HG03139 (cell line): ENCODE measurements at regions not wholly inside any gene's neighbourhood (a gene's known extent, or its start where the extent isn't known, plus 50 kb on each side); places are given as distances from the start of the nearest gene placed in this dataset.
"Not testable (repeated sequence)": the region's sequence is repeated elsewhere in the genome, so short reads cannot be mapped to it uniquely, and the experiment has no call there.

ENCODE experiments used
- ATAC-seq: cut with Tn5 transposase; IDR thresholded peaks from one replicate; pipeline ENCODE4 v1.9.1; 2021; ENCODE audit not compliant: unreplicated experiment

- no peak for ATAC-seq
Observed at GRCh38 chr9:99472240-99472915, 250.3 kb downstream of the SEC61B start.

GRCh38 chr9:99472916-99473245, 250.8 kb downstream of the SEC61B start:
- no peak for ATAC-seq

GRCh38 chr9:99474186-99474585, 252.1 kb downstream of the SEC61B start:
- ATAC-seq, result no peak

- no peak for ATAC-seq
Observed at GRCh38 chr9:99475401-99476065, 253.5 kb downstream of the SEC61B start.

- ATAC-seq, result no peak
Observed at GRCh38 chr9:99478469-99479027, 256.5 kb downstream of the SEC61B start.

- no peak for ATAC-seq
Observed at GRCh38 chr9:99479929-99480328, 257.8 kb downstream of the SEC61B start.

GRCh38 chr9:99485459-99485858, 263.4 kb downstream of the SEC61B start:
- no peak for ATAC-seq

- ATAC-seq, result no peak
Observed at GRCh38 chr9:99486684-99487083, 264.6 kb downstream of the SEC61B start.

GRCh38 chr9:99488131-99489059, 266.3 kb downstream of the SEC61B start:
- no peak for ATAC-seq

- no peak for ATAC-seq
Observed at GRCh38 chr9:99489060-99489413, 267.0 kb downstream of the SEC61B start.

GRCh38 chr9:99490729-99491128, 268.6 kb downstream of the SEC61B start:
- no peak for ATAC-seq

GRCh38 chr9:99491408-99492158, 269.5 kb downstream of the SEC61B start:
- ATAC-seq, result no peak

GRCh38 chr9:99497641-99498040, 275.6 kb downstream of the SEC61B start:
- no peak for ATAC-seq

GRCh38 chr9:99498979-99499378, 276.9 kb downstream of the SEC61B start:
- not testable (repeated sequence) for ATAC-seq

- ATAC-seq, result no peak
Observed at GRCh38 chr9:99505936-99506335, 283.9 kb downstream of the SEC61B start.

- no peak for ATAC-seq
Observed at GRCh38 chr9:99506747-99507348, 284.8 kb downstream of the SEC61B start.

- no peak for ATAC-seq
Observed at GRCh38 chr9:99509065-99509745, 287.1 kb downstream of the SEC61B start.

- no peak for ATAC-seq
Observed at GRCh38 chr9:99509900-99510535, 287.9 kb downstream of the SEC61B start.

- no peak for ATAC-seq
Observed at GRCh38 chr9:99511723-99512122, 289.6 kb downstream of the SEC61B start.
